Kidney epithelial cell (primary cell): ENCODE measurements at regions not wholly inside any gene's neighbourhood (a gene's known extent, or its start where the extent isn't known, plus 50 kb on each side); places are given as distances from the start of the nearest gene placed in this dataset.

Experiments used
- DNase-seq: peaks from one replicate; pipeline ENCODE4 v3.0.0-alpha.2; 2010; ENCODE audit warnings: low read depth
- H3K27me3 ChIP-seq: 2 replicates; pipeline ENCODE4 v1.6.0; 2011; ENCODE audit warnings: low read length; ENCODE audit not compliant: control insufficient read depth, insufficient read depth
- H3K36me3 ChIP-seq: 2 replicates; pipeline ENCODE4 v1.5.1; 2011; ENCODE audit warnings: low read length; ENCODE audit not compliant: control insufficient read depth, insufficient read depth
- H3K4me3 ChIP-seq: 2 replicates; pipeline ENCODE4 v1.5.1; 2011; ENCODE audit warnings: low read depth, mild to moderate bottlenecking, control low read depth, low read length
- CTCF ChIP-seq: IDR thresholded peaks from 2 replicates; pipeline ENCODE4 v1.5.1; 2011; ENCODE audit warnings: mild to moderate bottlenecking, moderate library complexity, low read length, control low read depth, inconsistent platforms; ENCODE audit not compliant: insufficient read depth, poor library complexity, severe bottlenecking

GRCh38 chr4:180253419-180253818 lies 1989.8 kb upstream of the TENM3 start:
- H3K27me3 ChIP-seq = no peaks in the 10 kb centered on the region
- H3K4me3 ChIP-seq = no peak overlapping the region
- no peaks in the 10 kb centered on the region for H3K36me3 ChIP-seq
- no peak for TF ChIP-seq CTCF
- no peak for DNase-seq

GRCh38 chr4:180261346-180261745 lies 1981.9 kb upstream of the TENM3 start:
- no peak for TF ChIP-seq CTCF
- H3K4me3 ChIP-seq = no peak overlapping the region
- DNase-seq = no peak
- no peaks in the 10 kb centered on the region for H3K36me3 ChIP-seq
- H3K27me3 ChIP-seq = no peaks in the 10 kb centered on the region

GRCh38 chr4:180280076-180280475 lies 1963.1 kb upstream of the TENM3 start:
- H3K36me3 ChIP-seq = no peaks in the 10 kb centered on the region
- DNase-seq = no peak
- TF ChIP-seq CTCF = no peak
- H3K4me3 ChIP-seq = no peak overlapping the region
- H3K27me3 ChIP-seq = no peaks in the 10 kb centered on the region

- no peaks in the 10 kb centered on the region for H3K36me3 ChIP-seq
- no peak for DNase-seq
- H3K4me3 ChIP-seq = no peak overlapping the region
- no peaks in the 10 kb centered on the region for H3K27me3 ChIP-seq
- TF ChIP-seq CTCF = no peak
These were observed 1962.4 kb upstream of the TENM3 start for GRCh38 chr4:180280726-180281297.

- H3K27me3 ChIP-seq = no peaks in the 10 kb centered on the region
- no peak for DNase-seq
- no peak overlapping the region for H3K4me3 ChIP-seq
- H3K36me3 ChIP-seq = no peaks in the 10 kb centered on the region
- no peak for TF ChIP-seq CTCF
These were observed 1961.5 kb upstream of the TENM3 start for GRCh38 chr4:180281724-180282123.

GRCh38 chr4:180284267-180284666 lies 1958.9 kb upstream of the TENM3 start:
- H3K36me3 ChIP-seq = no peaks in the 10 kb centered on the region
- DNase-seq = no peak
- H3K4me3 ChIP-seq = no peak overlapping the region
- TF ChIP-seq CTCF = no peak
- no peaks in the 10 kb centered on the region for H3K27me3 ChIP-seq
